Left lung (tissue), 4 donors: ENCODE measurements at regions not wholly inside any gene's neighbourhood (a gene's known extent, or its start where the extent isn't known, plus 50 kb on each side); places are given as distances from the start of the nearest gene placed in this dataset.

ENCODE experiments used
- ATAC-seq: fragments of 200-7000 bp; cut with Tn5 transposase; one replicate; pipeline ENCODE4 v1.9.1; 2020; ENCODE audit warnings: moderate library complexity
- DNase-seq, 4 donors: peaks; one replicate each; pipeline ENCODE4 v3.0.0-alpha.2; 2013 to 2020
- H3K27ac ChIP-seq, 2 donors: fragments of 200-600 bp; sonication (generic) in 1 of 2; one replicate each; pipeline versions ENCODE4 v1.5.0 to v1.8.0; 2020 to 2021
- H3K27me3 ChIP-seq, 2 donors: fragments of 200-600 bp; sonication (generic) in 1 of 2; one replicate each; pipeline versions ENCODE4 v1.5.0 to v1.8.0; 2020 to 2021
- H3K36me3 ChIP-seq, 2 donors: fragments of 200-600 bp; sonication (generic) in 1 of 2; one replicate each; pipeline versions ENCODE4 v1.5.0 to v1.8.0; 2020 to 2021
- H3K4me1 ChIP-seq, 2 donors: fragments of 200-600 bp; one replicate each; pipeline ENCODE4 v1.8.0; 2021
- H3K4me3 ChIP-seq, 2 donors: fragments of 200-600 bp; sonication (generic) in 1 of 2; one replicate each; pipeline versions ENCODE4 v1.5.0 to v1.8.0; 2020 to 2021; ENCODE audit warnings: mild to moderate bottlenecking in 1 of 2
- H3K9me3 ChIP-seq, 2 donors: fragments of 200-600 bp; sonication (generic) in 1 of 2; one replicate each; pipeline versions ENCODE4 v1.5.0 to v1.8.0; 2020 to 2021
- CTCF ChIP-seq, 2 donors: fragments of 200-600 bp; sonication (generic) in 1 of 2; IDR thresholded peaks; one replicate each; pipeline versions ENCODE4 v1.5.0 to v1.8.0; 2021; ENCODE audit warnings: antibody characterized with exemption in 2 of 2
- intact Hi-C, 2 donors: fragments of 100-400 bp; cut with DNase I; formaldehyde crosslinking; loops; one replicate each; pipeline versions ENCODE4 v1.11.2 to v1.14.2; 2022
- donor health status: DM: no; HTN: yes; CAD: no.
- donor health status: DM: no; HTN: no; CAD: no.

- Histone ChIP-seq H3K4me1 (no peaks in the 10 kb centered on the region), H3K36me3 (no peaks in the 10 kb centered on the region), H3K9me3 (peaks cover 0 to 13% of the 10 kb centered on the region in 2 donors), H3K4me3 (no peak overlapping the region), H3K27me3 (no peaks in the 10 kb centered on the region), H3K27ac (no peak overlapping the region)
- ATAC-seq (no peak), DNase-seq (no peak)
- intact Hi-C loops: no loop called here
- no peak for TF ChIP-seq CTCF (IDR thresholded peaks at IDR 0.05)
Observed at GRCh38 chr7:52779004-52779403, 256.4 kb upstream of the POM121L12 start.

- TF ChIP-seq CTCF (IDR thresholded peaks at IDR 0.05): no peak
- ATAC-seq: no peak
- intact Hi-C loops: no loop called here
- Histone ChIP-seq H3K36me3 (no peaks in the 10 kb centered on the region), H3K27ac (no peak overlapping the region), H3K27me3 (no peaks in the 10 kb centered on the region), H3K9me3 (peaks cover 0 to 12% of the 10 kb centered on the region in 2 donors), H3K4me3 (no peak overlapping the region), H3K4me1 (no peaks in the 10 kb centered on the region)
- DNase-seq: no peak
Observed at GRCh38 chr7:52777051-52777822, 258.2 kb upstream of the POM121L12 start.

- no peak for ATAC-seq
- no peak for TF ChIP-seq CTCF (IDR thresholded peaks at IDR 0.05)
- peaks cover 0 to 12% of the 10 kb centered on the region in 2 donors for H3K9me3 ChIP-seq
- no peaks in the 10 kb centered on the region for H3K4me1 ChIP-seq
- no peaks in the 10 kb centered on the region for H3K36me3 ChIP-seq
- H3K27me3 ChIP-seq: no peaks in the 10 kb centered on the region
- H3K27ac ChIP-seq: no peak overlapping the region
- H3K4me3 ChIP-seq: no peak overlapping the region
- intact Hi-C loops: no loop called here
- DNase-seq: no peak
Observed at GRCh38 chr7:52775876-52776275, 259.6 kb upstream of the POM121L12 start.

- H3K27ac ChIP-seq: no peak overlapping the region
- no peaks in the 10 kb centered on the region for H3K36me3 ChIP-seq
- no peak for TF ChIP-seq CTCF (IDR thresholded peaks at IDR 0.05)
- H3K4me3 ChIP-seq: no peak overlapping the region
- H3K9me3 ChIP-seq: no peaks in the 10 kb centered on the region
- intact Hi-C loops: no loop called here
- no peaks in the 10 kb centered on the region for H3K4me1 ChIP-seq
- H3K27me3 ChIP-seq: no peaks in the 10 kb centered on the region
- ATAC-seq: no peak
- no peak for DNase-seq
Observed at GRCh38 chr7:52771177-52771576, 264.3 kb upstream of the POM121L12 start.

DNA sequence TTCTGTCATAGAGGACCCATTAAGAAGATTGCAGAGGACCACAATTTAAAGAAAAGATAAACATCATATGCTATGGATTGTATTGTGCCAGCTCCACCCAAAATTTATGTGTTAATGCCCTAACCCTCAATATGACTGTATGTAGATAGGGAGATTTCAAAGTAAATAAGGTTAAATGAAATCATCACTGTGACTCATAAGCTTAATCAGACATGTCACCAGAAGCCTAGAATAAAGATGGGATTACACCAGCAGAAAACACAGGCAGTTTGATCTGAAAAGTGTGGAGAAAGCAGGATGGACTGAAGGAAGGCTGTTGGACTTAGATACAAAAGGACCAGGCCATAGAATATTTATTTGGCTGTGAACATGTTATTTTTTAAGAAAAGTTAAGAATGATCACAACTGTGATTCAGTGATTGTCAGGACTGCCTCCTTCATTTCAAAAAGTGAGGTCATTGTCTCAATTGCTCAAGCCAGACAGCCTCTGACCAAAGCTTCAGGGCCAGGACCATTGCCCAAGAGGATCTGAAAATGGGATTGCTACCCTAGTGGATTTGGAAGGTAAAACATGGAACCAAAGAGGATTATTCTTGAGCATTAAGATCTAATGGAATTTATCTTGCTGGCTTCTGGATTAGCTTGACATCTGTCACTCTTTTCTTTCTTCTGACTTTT lies 270.8 kb upstream of the POM121L12 start:
- H3K4me3 ChIP-seq: no peak overlapping the region
- intact Hi-C loops: no loop called here

More for the DNA sequence above, 270.8 kb upstream of the POM121L12 start:
- TF ChIP-seq CTCF (IDR thresholded peaks at IDR 0.05): no peak
- DNase-seq: no peak
- H3K4me1 ChIP-seq: no peaks in the 10 kb centered on the region
- H3K9me3 ChIP-seq: no peaks in the 10 kb centered on the region
- H3K27ac ChIP-seq: no peak overlapping the region
- no peaks in the 10 kb centered on the region for H3K27me3 ChIP-seq
- no peaks in the 10 kb centered on the region for H3K36me3 ChIP-seq
- no peak for ATAC-seq
